ENCODE measurements at regions not wholly inside any gene's neighbourhood (a gene's known extent, or its start where the extent isn't known, plus 50 kb on each side); places are given as distances from the start of the nearest gene placed in this dataset.

DNA sequence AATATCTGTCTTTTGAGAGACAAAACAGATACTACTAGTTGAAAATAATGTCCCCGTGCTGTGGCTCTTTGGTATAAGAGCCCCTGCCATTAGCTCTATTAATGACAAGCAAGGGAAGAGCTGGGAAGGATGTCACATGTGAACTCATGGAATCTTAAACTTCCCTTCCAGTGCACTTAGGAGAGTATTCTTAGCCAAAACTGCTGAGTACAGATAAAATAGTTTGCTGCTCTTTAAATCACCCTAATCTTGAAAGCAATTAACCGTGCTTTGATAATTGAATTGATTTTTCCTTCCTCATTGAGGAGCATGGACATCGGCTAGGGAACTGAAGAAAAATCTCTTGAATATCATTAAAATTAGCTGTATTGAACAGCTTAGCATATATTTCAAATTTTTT lies 91.7 kb downstream of the SLC35B3 start:
- TF ChIP-seq POLR2AphosphoS5 (IDR thresholded peaks at IDR 0.05) (no peak), POLR2A (IDR thresholded peaks at IDR 0.05) (no peak), EP300 (IDR thresholded peaks at IDR 0.05) (no peak)
- TF ChIP-seq, protein P1, sequence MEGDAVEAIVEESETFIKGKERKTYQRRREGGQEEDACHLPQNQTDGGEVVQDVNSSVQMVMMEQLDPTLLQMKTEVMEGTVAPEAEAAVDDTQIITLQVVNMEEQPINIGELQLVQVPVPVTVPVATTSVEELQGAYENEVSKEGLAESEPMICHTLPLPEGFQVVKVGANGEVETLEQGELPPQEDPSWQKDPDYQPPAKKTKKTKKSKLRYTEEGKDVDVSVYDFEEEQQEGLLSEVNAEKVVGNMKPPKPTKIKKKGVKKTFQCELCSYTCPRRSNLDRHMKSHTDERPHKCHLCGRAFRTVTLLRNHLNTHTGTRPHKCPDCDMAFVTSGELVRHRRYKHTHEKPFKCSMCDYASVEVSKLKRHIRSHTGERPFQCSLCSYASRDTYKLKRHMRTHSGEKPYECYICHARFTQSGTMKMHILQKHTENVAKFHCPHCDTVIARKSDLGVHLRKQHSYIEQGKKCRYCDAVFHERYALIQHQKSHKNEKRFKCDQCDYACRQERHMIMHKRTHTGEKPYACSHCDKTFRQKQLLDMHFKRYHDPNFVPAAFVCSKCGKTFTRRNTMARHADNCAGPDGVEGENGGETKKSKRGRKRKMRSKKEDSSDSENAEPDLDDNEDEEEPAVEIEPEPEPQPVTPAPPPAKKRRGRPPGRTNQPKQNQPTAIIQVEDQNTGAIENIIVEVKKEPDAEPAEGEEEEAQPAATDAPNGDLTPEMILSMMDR (IDR thresholded peaks at IDR 0.05): no peak
